ENCODE measurements at regions not wholly inside any gene's neighbourhood (a gene's known extent, or its start where the extent isn't known, plus 50 kb on each side); places are given as distances from the start of the nearest gene placed in this dataset.

DNA sequence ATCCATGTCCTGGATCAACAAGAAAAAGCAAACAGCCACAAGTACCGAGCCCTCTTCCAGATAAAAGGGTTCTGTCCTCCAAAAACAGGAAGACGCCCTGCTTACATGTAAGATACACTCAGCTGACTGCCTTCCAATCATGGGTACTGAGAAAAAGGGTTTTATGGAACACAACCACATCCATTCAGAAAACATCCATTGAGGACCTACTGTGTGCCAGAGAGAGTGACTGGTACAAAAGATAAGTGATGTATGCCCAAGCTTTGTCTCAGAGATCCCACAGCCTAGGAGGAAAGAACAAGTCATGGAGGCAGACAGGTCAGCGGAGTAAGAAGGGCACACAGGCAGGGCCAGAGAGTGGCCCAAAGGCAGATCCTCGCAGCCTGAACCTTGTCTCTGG is 94.8 kb upstream of the SSTR4 start:
- TF ChIP-seq, protein P1, sequence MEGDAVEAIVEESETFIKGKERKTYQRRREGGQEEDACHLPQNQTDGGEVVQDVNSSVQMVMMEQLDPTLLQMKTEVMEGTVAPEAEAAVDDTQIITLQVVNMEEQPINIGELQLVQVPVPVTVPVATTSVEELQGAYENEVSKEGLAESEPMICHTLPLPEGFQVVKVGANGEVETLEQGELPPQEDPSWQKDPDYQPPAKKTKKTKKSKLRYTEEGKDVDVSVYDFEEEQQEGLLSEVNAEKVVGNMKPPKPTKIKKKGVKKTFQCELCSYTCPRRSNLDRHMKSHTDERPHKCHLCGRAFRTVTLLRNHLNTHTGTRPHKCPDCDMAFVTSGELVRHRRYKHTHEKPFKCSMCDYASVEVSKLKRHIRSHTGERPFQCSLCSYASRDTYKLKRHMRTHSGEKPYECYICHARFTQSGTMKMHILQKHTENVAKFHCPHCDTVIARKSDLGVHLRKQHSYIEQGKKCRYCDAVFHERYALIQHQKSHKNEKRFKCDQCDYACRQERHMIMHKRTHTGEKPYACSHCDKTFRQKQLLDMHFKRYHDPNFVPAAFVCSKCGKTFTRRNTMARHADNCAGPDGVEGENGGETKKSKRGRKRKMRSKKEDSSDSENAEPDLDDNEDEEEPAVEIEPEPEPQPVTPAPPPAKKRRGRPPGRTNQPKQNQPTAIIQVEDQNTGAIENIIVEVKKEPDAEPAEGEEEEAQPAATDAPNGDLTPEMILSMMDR (IDR thresholded peaks at IDR 0.05; ENCODE audit: insufficient read depth, low read length, poor library complexity, severe bottlenecking), result no peak
- TF ChIP-seq EZH2phosphoT487 (conservative IDR thresholded peaks at IDR 0.05; ENCODE audit: low read length), result no peak

Measured in SU-DHL-6 (cell line).